ENCODE measurements at regions not wholly inside any gene's neighbourhood (a gene's known extent, or its start where the extent isn't known, plus 50 kb on each side); places are given as distances from the start of the nearest gene placed in this dataset.

- no peak overlapping the region for H2BK15ac ChIP-seq (ENCODE audit: low read depth, low read length)
- no peak overlapping the region for H4K91ac ChIP-seq (ENCODE audit: insufficient read depth, low read depth, low read length)
- H3K4ac ChIP-seq (ENCODE audit: low read depth, low read length), result no peak overlapping the region
- H4K5ac ChIP-seq (ENCODE audit: low read depth, low read length), result no peak overlapping the region
- TF ChIP-seq, protein P1, sequence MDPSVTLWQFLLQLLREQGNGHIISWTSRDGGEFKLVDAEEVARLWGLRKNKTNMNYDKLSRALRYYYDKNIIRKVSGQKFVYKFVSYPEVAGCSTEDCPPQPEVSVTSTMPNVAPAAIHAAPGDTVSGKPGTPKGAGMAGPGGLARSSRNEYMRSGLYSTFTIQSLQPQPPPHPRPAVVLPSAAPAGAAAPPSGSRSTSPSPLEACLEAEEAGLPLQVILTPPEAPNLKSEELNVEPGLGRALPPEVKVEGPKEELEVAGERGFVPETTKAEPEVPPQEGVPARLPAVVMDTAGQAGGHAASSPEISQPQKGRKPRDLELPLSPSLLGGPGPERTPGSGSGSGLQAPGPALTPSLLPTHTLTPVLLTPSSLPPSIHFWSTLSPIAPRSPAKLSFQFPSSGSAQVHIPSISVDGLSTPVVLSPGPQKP (IDR thresholded peaks at IDR 0.05; ENCODE audit: borderline replicate concordance, low read depth, low read length), result no peak
- TF ChIP-seq MXI1 (IDR thresholded peaks at IDR 0.05; ENCODE audit: borderline replicate concordance, low read depth, low read length) (no peak), RCOR1 (IDR thresholded peaks at IDR 0.05; ENCODE audit: insufficient replicate concordance, low read length) (no peak), CEBPB (IDR thresholded peaks at IDR 0.05; ENCODE audit: low read depth, low read length) (no peak)
- no peak overlapping the region for H3K56ac ChIP-seq (ENCODE audit: extremely low read depth, insufficient read depth, low read length)
- no peak for ATAC-seq (ENCODE audit: low read depth)
- no peak overlapping the region for H2AFZ ChIP-seq (replicated peaks; ENCODE audit: low read length, poor library complexity)
- no peaks in the 10 kb centered on the region for H4K20me1 ChIP-seq (ENCODE audit: insufficient read depth, low read length)
- H4K8ac ChIP-seq (ENCODE audit: low read depth in 2 of 2, low read length in 2 of 2), result no peak overlapping the region
- dilution Hi-C loops (cut with HindIII; ENCODE audit: low sequenced_read_pairs, unreplicated experiment) (no loop called here), intact Hi-C loops (cut with micrococcal nuclease) (no loop called here), in situ Hi-C loops (cut with MboI; ENCODE audit: low sequenced_read_pairs) (no loop called here)
- H3K18ac ChIP-seq (ENCODE audit: low read depth, low read length), result no peak overlapping the region
- ChIA-PET CTCF (no interaction called here), POLR2A (ENCODE audit: unreplicated experiment) (no interaction called here)
- no peaks in the 10 kb centered on the region for H3K9me3 ChIP-seq (ENCODE audit: control insufficient read depth, insufficient read depth, low read length)
- H3K4me1 ChIP-seq (ENCODE audit: control insufficient read depth, insufficient read depth, low read length), result no peaks in the 10 kb centered on the region
- H2BK120ac ChIP-seq (ENCODE audit: low read depth, low read length), result no peak overlapping the region
- H3K27me3 ChIP-seq (ENCODE audit: control insufficient read depth, insufficient read depth, low read length), result no peaks in the 10 kb centered on the region
- BruUV-seq (replicated peaks), result no TSS peak
- H2AK9ac ChIP-seq (replicated peaks; ENCODE audit: low read depth, low read length, poor library complexity), result no peak overlapping the region
- no peaks in the 10 kb centered on the region for H3K79me1 ChIP-seq (ENCODE audit: low read depth in 1 of 2, low read length in 2 of 2)
- H3K14ac ChIP-seq (replicated peaks; ENCODE audit: low read depth, low read length), result no peak overlapping the region
- DNase-seq, result no peak
- no peak overlapping the region for H2BK20ac ChIP-seq (ENCODE audit: low read depth, low read length)
- H3K36me3 ChIP-seq (ENCODE audit: control insufficient read depth, insufficient read depth, low read length), result no peaks in the 10 kb centered on the region
- no peak overlapping the region for H3K9ac ChIP-seq (ENCODE audit: low read depth, low read length)
- H3K27ac ChIP-seq (ENCODE audit: insufficient read depth, low read length), result no peak overlapping the region
- no peak overlapping the region for H2AK5ac ChIP-seq (ENCODE audit: low read depth, low read length)
- WGBS, 2 experiments (ENCODE audit: extremely low coverage in 2 of 2, insufficient read length in 1 of 2), result no CpG with 5 or more reads among the region's 2 CpGs
- H3K23ac ChIP-seq (ENCODE audit: low read depth, low read length), result no peak overlapping the region
- H3K4me3 ChIP-seq (ENCODE audit: insufficient read depth, low read depth, low read length), result no peak overlapping the region
- no peaks in the 10 kb centered on the region for H3K9me1 ChIP-seq (ENCODE audit: insufficient read depth, low read length)
- H2BK5ac ChIP-seq (ENCODE audit: low read depth, low read length, poor library complexity, severe bottlenecking), result no peak overlapping the region
- no peak overlapping the region for H3K4me2 ChIP-seq (ENCODE audit: low read depth, low read length)
Observed at GRCh38 chr2:18704276-18704675, 114.9 kb upstream of the NT5C1B start.

All from IMR-90 (cell line).